Peyer's patch (tissue), 4 donors: ENCODE measurements at regions not wholly inside any gene's neighbourhood (a gene's known extent, or its start where the extent isn't known, plus 50 kb on each side); places are given as distances from the start of the nearest gene placed in this dataset.

Experiments
- POLR2A ChIP-seq, 2 donors: fragments of 450-650 bp; IDR thresholded peaks; one replicate each; pipeline ENCODE4 v1.5.1; 2017; ENCODE audit warnings: antibody characterized with exemption in 2 of 2, mild to moderate bottlenecking in 2 of 2, moderate library complexity in 2 of 2
- TF ChIP-seq, protein P1 (sequence below), 6 experiments: fragments of 450-650 bp in 4 of 6; fragments of 200-600 bp in 2 of 6; sonication (generic) in 1 of 6; IDR thresholded peaks; one replicate each; pipeline ENCODE4 v1.5.1; 2017 to 2019; ENCODE audit warnings: antibody characterized with exemption in 6 of 6, mild to moderate bottlenecking in 3 of 6, moderate library complexity in 1 of 6

GRCh38 chr3:102756706-102757105 is 321.9 kb downstream of the ZPLD1 start:
- TF ChIP-seq, protein P1, sequence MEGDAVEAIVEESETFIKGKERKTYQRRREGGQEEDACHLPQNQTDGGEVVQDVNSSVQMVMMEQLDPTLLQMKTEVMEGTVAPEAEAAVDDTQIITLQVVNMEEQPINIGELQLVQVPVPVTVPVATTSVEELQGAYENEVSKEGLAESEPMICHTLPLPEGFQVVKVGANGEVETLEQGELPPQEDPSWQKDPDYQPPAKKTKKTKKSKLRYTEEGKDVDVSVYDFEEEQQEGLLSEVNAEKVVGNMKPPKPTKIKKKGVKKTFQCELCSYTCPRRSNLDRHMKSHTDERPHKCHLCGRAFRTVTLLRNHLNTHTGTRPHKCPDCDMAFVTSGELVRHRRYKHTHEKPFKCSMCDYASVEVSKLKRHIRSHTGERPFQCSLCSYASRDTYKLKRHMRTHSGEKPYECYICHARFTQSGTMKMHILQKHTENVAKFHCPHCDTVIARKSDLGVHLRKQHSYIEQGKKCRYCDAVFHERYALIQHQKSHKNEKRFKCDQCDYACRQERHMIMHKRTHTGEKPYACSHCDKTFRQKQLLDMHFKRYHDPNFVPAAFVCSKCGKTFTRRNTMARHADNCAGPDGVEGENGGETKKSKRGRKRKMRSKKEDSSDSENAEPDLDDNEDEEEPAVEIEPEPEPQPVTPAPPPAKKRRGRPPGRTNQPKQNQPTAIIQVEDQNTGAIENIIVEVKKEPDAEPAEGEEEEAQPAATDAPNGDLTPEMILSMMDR (IDR thresholded peaks at IDR 0.05), result no peak
- TF ChIP-seq POLR2A (IDR thresholded peaks at IDR 0.05), result no peak
